Head of caudate nucleus (tissue), 42 donors: ENCODE measurements at regions not wholly inside any gene's neighbourhood (a gene's known extent, or its start where the extent isn't known, plus 50 kb on each side); places are given as distances from the start of the nearest gene placed in this dataset.
A peak's percentile ranks its signal among the peaks of the same experiment; 100 is the strongest.
"Not testable (repeated sequence)": the region's sequence is repeated elsewhere in the genome, so short reads cannot be mapped to it uniquely, and the experiment has no call there.

Experiments used
- DNase-seq, 42 donors: peaks; one replicate each; pipeline versions ENCODE4 v3.0.0 to v3.0.0-alpha.2; 2020 to 2021; ENCODE audit warnings: mixed read lengths in 7 of 42
- intact Hi-C: fragments of 100-400 bp; cut with DNase I; formaldehyde crosslinking; loops from one replicate; pipeline ENCODE4 v1.15.0; 2022

DNA sequence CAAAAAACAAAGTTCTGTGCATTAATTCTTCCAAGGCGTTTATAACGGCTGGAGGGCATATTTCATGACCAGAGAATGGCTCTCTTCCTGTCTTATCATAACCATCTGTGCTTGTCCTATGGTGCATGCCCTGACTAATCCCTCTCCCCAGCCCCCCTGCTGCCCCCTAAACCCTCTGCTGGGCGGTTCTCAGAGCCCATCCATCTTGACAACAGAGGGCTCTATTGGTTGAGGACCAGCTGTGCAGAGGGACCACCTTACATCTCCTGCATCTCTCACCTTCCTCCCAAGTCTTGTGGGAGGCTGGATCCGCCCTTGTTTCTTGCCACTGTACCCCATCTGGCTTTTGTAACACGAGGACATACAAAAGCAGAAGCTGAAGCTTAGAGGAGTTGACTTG lies 282.1 kb downstream of the MIAT start:
- DNase-seq = no peak
- intact Hi-C loops = no loop called here

DNA sequence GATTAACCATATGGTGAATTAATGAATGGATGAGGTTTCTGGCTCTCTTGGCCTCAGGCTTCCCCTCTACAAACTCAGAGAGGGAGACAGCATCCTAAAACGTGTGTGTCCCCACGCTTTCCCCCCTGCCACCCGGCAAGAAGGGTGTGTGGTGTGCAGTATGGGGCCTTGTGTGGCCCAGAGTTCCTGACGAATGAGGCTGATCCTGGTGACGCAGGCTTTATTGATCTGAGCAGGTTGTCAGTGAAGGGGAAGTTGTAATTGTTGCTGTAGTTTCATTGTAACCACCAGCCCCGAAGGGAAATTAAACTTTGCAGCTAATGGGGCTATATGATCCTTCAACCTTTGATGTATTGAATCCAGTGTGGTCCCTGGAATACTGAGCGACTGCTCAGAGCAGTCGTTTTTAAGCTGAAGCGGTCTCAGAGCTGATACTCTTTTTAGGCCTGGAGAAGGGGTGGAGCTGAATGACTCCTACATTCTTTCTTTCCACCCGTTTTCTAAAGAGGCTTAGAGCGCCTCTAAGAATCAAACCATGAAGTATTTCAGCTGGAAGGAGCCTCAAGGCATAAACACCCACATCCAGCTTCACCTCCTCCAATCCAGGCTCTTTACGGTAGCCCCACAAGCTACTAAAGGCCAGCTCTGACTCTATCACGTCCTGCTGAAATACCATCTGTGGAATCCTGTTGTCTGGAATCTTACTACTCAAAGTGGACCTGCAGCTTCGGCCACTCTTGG lies 284.7 kb downstream of the MIAT start:
- intact Hi-C loops = no loop called here
- no peak for DNase-seq

DNA sequence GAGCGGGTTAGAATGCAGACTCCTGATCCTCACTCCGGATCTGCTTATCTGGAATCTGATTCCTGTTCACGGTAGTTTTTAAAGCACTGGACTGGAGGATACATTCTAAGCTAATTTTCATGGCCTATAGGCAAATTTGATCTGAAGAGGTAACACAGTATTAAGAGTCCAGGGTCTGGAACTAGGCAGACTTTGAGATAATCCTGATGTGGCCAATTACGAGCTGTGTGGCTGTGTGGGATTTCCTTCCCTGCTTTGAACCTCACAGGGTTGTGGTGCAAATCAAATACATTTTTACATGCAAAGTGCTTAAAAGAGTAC lies 285.2 kb downstream of the MIAT start:
- DNase-seq = no peak
- intact Hi-C loops = no loop called here

DNA sequence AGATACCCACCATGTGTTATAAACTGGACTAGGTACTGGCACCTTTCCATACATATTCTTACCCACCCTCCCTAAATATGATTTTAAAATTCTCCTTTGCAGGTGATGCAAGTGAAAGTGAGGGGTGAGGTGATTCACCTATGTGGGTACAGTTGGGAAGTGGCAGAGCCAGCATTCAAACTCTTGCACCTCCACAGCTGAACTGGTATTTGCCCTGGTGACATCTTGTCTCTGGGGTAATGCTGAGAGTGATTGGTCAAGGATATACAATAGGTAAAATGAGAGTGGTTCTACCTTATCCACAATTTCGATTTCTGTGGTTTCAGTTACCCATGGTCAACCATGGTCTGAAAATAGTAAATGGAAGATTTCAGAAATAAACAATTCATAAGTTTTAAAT lies 288.2 kb downstream of the MIAT start:
- intact Hi-C loops = no loop called here
- DNase-seq = no peak

DNA sequence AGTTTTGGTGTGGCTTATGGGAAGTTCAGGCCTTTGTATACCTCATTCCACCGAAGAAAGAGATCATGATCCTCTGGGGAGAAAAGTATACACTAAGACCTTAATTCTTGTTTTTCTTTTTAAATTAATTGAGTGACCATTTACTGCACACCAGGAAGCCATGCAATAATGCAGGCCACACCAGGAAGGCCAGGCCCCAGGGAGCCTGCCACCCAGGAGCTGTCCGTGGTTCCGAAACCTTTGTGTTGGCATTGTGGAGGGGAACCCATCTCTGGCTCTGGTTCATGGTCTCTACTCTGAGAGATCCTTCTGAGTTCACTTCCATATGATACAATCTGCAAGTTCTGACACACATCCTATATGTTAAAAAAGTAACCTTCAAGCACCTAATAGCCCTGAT lies 291.8 kb downstream of the MIAT start:
- DNase-seq = peak in 1 of 42 donors; percentile 5
- intact Hi-C loops = no loop called here

DNA sequence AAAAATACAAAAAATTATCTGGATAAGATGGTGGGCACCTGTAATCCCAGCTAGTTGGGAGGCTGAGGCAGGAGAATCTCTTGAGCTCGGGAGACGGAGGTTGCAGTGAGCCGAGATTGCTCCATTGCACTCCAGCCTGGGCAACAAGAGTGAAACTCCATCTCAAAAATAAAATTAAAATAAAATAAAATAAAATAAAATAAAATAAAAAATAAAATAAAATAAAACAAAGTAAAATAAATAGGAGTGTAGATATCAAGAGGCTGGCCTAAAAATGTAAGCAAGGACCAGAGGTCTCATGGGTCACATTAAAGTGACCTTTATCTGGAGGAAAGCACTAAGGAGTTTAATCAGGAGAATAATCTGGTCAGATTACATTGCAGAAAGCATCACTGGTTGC lies 293.8 kb downstream of the MIAT start:
- DNase-seq, intact Hi-C loops: not testable (repeated sequence)

DNA sequence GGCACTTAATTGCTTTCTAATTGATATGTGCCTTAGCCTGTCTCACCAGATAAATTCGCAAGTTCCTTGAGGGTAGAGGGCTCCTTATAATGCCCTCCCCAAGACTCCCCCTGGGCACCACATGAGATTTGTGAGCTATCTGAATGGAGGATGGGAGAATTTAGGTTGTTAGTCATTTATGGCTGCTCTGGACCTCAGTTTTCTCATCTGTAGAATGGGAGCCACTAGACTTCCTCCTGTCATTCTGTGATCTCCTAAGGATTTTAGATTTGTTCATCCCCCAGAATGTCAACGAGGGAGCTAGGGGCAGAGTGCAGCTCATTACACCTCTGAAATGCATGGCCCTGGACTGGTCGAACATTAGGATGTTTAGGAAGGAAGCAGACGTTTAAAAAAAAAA lies 294.6 kb downstream of the MIAT start:
- DNase-seq = no peak
- intact Hi-C loops = no loop called here

DNA sequence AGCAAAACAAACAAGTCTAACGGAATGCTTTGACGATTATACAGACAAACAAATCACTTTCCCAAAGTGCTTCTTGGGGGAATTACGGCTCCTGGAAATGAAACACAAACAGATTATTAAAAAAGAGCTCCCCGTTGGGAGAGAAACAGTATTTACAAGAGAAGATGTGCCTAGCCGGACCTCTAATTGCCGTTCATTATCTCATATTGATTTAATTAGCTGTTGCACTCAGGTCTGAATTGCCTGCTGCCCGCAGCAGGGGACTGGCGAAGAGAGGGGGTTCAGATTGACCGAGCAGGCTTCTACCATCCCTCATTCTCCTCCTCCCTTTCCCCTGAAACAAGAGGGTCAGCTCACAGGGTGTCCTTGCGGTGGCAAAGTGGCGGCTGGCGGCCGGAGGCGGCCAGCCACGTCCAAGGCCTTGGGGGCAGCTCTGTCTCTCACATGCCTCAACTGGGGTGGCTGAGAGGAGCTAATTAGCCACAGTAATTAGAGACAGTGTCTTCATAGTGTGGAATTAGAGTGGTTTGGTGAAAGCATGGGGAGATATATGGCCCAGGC lies 295.1 kb downstream of the MIAT start:
- no peak for DNase-seq
- intact Hi-C loops = no loop called here

DNA sequence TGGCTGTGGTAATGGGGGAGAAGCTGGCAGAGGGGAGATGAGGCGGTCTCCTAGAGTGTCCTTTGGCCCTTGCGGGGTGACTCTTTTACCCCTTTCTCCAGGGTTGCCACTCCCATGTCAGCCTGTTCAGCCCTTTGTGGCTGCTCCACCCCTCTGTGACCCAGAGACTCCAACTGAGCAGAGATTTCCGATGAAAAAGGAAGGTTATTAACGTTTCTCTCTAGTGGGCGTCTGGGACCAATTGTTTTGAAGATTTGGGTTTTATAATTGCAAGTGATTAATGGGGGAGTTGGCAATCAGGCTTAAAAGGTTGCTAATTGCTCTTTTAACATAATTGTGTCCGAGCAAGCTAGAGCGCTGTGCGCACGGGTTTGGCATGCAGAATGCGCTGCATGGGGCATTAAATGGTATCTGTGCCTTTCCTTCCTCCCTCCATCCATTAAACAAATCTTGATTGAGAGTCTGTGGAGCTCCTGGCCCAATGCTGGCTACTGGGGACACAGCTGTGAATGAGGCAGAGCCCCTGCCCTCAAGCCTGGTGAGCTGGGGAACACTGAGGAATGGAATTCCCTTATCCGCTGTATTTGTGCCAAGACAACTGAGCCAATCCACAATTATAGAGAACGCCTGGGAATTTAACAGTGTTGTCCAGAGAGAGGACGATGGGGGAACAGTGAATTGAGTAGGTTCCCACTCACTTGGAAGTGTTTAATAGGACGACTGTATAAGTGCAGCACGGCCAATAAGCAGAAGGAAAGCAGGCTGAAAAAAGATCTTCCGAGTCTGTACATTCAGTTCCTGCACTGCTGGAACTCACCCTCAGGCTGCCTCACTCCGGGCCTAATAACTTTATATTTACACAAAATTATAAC lies 295.9 kb downstream of the MIAT start:
- DNase-seq = peak in 3 of 42 donors; percentile 1 to 16 (median 5)
- intact Hi-C loops = no loop called here

DNA sequence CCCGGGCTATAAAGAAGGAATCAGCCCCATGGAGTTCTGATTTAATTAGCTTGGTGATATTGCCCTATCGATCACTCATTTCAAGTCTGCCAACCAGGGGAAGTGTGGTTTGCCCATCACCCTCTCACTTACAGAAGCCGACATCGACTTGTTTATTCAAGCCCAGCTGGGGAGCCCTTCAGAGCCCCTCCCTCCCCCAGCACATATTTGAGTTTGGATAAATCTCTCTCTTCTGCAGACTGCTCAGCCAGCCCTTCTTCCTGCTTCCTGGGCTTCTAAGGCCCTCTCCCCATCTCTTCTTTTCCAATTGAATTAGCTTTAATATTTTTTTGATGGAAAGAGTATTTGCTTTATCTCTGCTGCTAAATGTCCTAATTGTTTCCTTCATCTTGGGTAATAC lies 299.0 kb downstream of the MIAT start:
- DNase-seq = no peak
- intact Hi-C loops = no loop called here

DNA sequence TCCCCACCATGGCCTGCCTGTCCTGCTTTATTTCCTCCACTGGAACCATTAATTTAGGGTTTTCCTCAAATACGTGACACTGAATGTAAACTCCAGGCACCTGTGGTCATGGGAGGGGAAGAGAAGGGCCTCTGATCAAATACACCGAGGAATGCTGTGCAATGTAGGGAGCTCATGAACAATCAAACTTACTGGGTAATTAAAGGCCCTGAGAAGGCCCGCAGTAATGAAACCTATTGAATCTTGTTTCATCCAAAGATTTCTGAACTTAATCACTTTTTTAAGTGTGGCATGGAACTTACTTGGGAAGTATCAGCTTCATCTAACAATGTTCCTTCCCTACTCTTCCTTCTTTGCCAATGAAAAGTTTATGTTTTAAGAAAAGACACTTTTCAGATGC lies 299.8 kb downstream of the MIAT start:
- intact Hi-C loops = no loop called here
- no peak for DNase-seq

DNA sequence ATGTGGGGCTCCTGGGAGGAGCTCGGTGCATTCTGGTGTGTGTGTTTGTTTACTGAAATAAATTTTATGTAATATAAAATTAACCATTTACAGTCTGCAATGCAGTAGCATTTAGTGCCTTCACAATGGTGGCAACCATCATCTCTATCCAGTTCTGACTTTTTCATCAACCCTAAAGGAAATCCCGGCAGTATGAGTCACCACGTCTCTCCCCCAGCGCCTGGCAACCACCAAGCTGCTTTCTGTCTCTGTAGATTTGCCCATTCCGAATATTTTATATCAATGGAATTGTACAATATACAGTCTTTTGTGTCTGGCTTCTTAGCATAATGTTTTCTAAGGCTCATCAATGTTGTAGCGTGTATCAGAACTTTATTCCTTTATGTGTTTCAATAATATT lies 300.5 kb downstream of the MIAT start:
- intact Hi-C loops = no loop called here
- no peak for DNase-seq

DNA sequence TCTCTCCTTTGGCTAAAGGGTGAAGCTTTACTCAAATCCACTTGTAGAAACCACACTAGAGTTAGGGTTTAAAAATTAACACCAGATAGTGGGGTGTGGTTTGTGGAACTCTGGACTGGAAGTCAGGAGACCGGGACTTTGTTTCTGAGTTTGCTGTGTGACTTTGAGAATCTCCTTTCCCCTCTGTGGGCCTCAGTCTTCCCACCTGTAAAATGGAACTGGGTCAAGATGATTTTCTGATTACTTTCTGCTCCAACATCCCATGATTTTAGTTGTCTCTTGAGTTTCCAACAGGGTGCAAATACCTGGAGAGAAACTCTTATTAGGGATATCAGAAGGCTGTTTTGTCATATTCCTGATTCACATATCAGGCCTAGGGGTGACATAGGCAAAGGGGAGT lies 301.0 kb downstream of the MIAT start:
- no peak for DNase-seq
- intact Hi-C loops = no loop called here

DNA sequence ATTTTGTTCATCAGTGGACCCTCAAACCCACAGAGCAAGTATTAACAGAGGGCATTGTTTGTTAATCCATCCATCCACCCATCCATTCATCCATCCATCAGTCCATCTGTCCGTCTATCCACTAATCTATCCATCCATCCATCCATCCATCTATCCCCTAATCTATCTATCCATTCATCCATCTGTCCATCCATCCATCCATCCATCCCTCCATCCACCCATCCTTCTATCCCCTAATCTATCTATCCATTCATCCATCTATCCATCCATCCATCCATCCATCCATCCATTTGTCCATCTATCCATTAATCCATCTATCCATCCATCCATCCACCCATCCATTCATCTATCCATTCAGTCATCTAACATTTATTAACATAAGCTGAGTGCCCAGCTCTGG lies 307.3 kb downstream of the MIAT start:
- intact Hi-C loops = no loop called here
- no peak for DNase-seq

DNA sequence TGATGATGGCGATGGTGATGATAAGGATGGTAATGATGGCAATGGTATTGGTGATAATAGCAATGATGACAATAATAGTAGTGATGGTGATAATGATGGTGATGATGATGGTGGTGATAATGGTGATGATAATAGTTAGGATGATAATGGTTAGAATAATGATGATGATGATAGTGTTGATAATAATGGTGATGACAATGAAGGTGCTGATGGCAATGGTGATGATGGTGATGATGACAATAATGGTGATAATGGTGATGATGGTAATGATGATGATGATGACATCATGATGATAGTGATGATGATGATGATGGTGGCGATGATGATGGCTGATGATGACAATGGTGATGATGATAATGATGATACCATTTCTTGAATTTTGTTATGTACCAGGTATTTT lies 309.9 kb downstream of the MIAT start:
- intact Hi-C loops = no loop called here
- no peak for DNase-seq

DNA sequence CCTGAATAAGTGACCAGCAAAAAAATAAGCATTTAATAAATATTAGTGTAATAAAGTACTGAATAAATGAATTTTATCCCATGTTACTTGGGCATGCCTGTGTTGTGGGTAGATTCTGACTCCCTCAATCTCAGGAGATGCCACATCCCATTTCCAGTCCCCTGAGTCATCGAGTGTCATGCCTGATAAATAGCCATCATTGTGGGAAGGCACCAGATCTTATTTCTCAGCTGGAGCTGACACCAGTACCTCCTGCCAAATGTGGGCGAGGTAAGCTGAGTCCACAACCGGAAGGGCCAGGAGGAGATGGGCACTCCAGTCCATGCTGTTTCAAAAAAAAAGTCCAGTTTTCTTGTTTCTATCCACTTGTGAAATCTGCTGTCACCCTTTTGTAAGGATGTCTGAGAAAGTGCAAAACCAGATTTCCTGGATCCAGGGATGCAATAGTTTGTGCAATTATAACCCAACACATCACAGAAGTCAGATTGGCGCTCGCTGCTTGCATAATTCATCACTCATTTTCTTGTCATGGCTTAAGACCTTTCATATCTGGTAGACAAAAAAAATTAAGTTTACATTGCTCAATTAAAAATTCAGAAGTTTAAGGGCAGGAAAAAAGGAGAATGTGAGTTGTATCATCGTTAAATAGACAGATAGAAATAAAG lies 311.6 kb downstream of the MIAT start:
- intact Hi-C loops = no loop called here
- DNase-seq = no peak

DNA sequence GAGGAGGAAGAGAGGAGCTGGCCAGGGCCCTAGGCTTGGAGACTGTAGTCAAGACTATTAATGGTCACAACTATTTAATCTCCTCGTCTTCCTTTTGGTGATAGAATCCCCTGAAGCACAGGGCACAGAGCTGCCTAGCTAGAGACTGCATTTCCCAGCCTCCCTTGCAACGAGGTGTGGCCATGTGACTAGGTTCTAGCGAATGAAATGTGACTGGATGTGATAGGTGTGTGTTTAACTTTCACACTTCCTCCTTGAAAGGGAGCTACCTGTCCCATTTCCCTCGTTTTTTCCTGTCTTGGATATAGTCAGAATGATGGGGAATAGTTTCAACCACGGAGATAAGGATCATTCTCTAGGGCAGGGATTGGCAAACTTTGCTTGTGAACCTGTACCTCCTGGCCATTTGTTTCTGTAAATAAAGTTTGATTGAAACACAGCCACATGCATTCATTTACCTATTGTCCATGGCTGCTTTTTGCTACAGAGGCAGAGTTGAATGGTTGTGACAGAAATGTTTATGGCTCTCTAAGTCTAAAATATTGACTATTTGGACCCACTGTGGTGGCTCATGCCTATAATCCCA lies 313.5 kb downstream of the MIAT start:
- intact Hi-C loops = no loop called here
- peak in 1 of 42 donors; percentile 17 for DNase-seq

DNA sequence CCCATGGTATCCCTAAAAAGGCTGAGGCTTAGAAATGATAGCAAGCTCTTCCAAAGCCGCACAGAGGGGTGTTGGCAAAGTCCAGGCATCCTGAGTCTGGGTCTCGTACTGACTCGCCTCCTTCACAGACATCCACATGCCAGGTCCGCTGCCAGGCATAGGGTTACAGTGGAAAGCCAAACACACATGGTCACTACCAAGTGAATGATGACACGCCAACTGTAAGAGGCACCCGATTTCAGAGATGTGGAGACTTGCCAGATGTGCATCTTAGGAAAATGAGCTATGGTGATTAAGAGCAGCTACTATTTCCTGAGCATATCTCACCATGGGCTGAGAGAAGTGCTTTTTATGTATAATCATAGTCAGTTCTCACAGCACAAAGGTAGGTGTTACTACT lies 314.9 kb downstream of the MIAT start:
- DNase-seq = no peak
- intact Hi-C loops = no loop called here

DNA sequence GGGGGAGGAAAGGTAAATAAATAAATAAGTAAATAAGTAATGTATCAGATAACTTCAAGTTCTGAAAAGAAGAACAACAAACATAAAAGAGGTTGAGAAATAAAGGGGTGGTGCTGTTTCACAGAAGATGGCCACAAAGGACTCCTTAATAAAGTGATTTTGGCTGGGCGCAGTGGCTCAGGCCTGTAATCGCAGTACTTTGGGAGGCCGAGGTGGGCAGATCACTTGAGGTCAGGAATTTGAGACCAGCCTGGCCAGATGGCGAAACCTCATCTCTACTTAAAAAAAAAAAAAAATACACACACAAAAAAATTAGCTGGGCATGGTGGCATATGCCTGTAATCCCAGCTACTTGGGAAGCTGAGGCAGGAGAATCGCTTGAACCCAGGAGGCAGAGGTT lies 315.5 kb downstream of the MIAT start:
- intact Hi-C loops, DNase-seq: not testable (repeated sequence)

DNA sequence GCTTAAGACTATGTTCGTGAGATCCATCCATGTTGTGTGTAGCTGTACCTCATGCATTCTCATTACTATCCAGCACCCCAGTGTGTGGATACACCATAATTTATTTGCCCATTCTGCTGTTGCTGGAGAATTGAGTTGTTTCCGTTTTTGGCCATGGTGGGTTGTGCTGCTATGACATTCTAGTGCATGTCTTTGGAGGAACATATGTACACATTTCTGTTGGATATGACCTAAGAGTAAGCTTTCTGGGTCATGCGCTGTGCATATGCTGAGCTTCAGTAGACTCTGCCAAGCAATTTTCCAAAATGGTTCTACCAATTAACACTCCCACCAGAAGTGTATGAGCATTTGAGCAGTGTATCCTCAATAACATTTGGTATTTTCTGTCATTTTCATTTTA lies 316.6 kb downstream of the MIAT start:
- intact Hi-C loops = no loop called here
- DNase-seq = no peak
